ENCODE measurements at regions not wholly inside any gene's neighbourhood (a gene's known extent, or its start where the extent isn't known, plus 50 kb on each side); places are given as distances from the start of the nearest gene placed in this dataset.
"Not testable (repeated sequence)": the region's sequence is repeated elsewhere in the genome, so short reads cannot be mapped to it uniquely, and the experiment has no call there.

DNA sequence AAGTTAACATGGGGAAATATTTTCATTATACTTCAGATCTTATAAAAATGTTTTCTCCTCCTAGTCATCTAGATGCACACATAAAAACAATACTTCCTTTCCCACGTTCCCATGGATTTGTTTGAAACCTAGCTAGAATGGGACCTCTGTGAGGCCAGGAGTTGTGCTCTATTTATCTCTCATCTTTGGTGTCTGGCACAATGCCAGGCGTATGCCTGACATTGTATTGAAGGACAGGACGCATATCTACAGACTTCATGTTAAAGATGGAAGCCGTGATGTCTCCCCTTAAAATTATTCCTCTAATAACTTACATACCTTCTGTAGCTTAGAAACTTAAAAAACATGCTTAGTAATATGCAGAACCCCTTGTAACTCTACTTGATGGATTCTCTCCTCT is 394.5 kb upstream of the FAT1 start:
- no peak overlapping the region for H3K4me3 ChIP-seq
- H3K27me3 ChIP-seq: no peaks in the 10 kb centered on the region
- no peak overlapping the region for H3K27ac ChIP-seq
- no peaks in the 10 kb centered on the region for H3K36me3 ChIP-seq
- H3K9me3 ChIP-seq (replicated peaks): no peaks in the 10 kb centered on the region
- no peaks in the 10 kb centered on the region for H3K4me1 ChIP-seq
- DNase-seq: no peak

DNA sequence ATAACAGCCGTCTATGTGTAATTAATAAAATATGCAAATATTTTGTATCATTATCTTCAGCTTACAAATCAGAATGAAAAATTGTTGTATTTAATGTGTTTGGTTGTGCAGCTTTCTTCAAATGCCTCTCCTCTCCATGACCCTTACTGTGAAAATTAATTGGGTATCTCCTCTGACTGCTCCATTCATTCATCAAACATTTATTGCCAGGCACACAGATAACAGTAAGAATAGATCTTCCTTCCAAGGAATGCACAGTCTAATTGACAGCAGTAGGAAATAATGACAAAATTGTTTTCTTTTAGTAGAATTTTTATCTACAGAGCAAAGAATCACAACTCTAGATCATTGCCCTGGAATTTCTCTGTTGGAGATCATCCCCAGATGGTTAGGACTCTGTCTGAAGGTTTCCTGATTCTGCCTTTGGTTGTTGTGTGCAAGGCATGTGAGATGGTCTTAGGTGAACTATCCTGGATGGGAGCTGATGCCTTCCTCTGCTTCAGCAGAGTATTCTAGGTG is 395.0 kb upstream of the FAT1 start:
- Histone ChIP-seq H3K36me3 (no peaks in the 10 kb centered on the region), H3K27me3 (no peaks in the 10 kb centered on the region), H3K4me1 (no peaks in the 10 kb centered on the region), H3K27ac (no peak overlapping the region), H3K4me3 (no peak overlapping the region), H3K9me3 (replicated peaks) (no peaks in the 10 kb centered on the region)
- no peak for DNase-seq

GRCh38 chr4:187124331-187124730 is 400.7 kb upstream of the FAT1 start:
- Histone ChIP-seq H3K27ac (peak overlapping the region; percentile 57), H3K36me3 (no peaks in the 10 kb centered on the region), H3K9me3 (replicated peaks) (no peaks in the 10 kb centered on the region), H3K27me3 (no peaks in the 10 kb centered on the region), H3K4me1 (peaks cover 18% of the 10 kb centered on the region), H3K4me3 (peak overlapping the region; percentile 42)
- DNase-seq: peak; percentile 63 to 73

DNA sequence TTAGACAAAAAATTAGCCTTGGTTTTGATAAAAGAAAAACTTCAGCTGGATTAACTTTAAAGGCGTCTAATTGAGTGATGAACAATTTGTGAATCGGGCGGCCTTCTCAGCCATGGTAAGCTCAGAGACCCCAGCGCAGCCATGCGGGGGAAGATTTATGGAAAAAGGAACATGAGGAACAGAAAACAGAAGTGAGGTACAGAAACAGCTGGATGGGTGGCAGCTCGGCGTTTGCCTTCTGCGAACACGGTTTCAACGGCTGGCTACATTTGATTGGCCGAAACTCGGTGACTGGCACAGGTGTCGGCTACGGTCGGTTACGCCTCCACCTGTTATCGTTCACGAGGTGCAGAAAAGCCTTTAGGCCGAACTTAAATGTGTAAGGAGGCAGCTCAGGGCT is 401.4 kb upstream of the FAT1 start:
- peak overlapping the region; percentile 57 for H3K27ac ChIP-seq

DNA sequence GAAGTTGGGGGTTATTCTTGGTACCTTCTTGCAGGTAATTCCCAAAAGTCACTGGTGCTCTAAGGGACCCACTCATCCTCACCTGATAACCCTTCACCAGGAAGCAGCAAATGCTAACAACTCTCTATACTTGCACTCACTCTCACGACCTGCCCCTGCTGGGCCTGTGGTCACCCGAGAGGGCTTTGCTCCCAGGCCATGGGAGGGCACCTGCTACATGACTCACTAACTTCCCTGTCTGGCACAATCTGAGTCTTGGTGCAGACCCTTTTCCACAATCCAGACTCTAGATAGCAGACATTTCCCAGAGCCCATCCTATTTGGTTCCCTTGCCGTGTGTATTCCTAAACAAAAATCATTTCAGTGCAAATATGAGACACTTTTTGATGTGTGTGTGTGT is 403.8 kb upstream of the FAT1 start:
- Histone ChIP-seq H3K36me3 (no peaks in the 10 kb centered on the region), H3K27me3 (no peaks in the 10 kb centered on the region), H3K9me3 (replicated peaks) (no peaks in the 10 kb centered on the region), H3K27ac (peak overlapping the region; percentile 85), H3K4me3 (no peak overlapping the region), H3K4me1 (peaks cover 18% of the 10 kb centered on the region)
- peak; percentile 34 to 35 for DNase-seq

More for the DNA sequence above, 401.4 kb upstream of the FAT1 start:
- H3K27me3 ChIP-seq: no peaks in the 10 kb centered on the region
- no peaks in the 10 kb centered on the region for H3K36me3 ChIP-seq
- peaks cover 18% of the 10 kb centered on the region for H3K4me1 ChIP-seq
- no peak overlapping the region for H3K4me3 ChIP-seq
- H3K9me3 ChIP-seq (replicated peaks): no peaks in the 10 kb centered on the region
- peak; percentile 36 to 62 for DNase-seq

DNA sequence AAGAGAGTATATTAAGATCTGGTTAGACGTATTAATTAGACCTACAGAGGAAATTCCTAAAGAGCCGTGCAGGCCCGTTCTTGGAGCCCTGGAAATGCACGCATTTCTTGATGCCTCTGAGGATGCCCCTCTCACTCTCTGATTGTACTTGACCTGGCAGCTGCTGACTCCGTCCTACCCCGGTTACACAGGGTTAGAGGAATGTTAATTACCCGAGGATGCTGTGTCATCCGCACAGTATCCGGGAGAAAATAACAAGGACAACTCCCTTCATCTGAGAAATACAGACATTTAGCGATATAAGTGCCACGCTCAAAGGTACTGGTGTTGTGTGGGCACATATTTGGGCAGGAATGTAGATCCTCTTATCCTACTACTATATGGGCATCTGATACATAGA is 404.6 kb upstream of the FAT1 start:
- Histone ChIP-seq H3K4me1 (peaks cover 18% of the 10 kb centered on the region), H3K9me3 (replicated peaks) (no peaks in the 10 kb centered on the region), H3K27ac (peak overlapping the region; percentile 85), H3K4me3 (peak overlapping the region; percentile 41), H3K36me3 (no peaks in the 10 kb centered on the region), H3K27me3 (no peaks in the 10 kb centered on the region)
- peak; percentile 61 to 67 for DNase-seq

- Histone ChIP-seq H3K27ac (peak overlapping the region; percentile 85), H3K36me3 (no peaks in the 10 kb centered on the region), H3K9me3 (replicated peaks) (no peaks in the 10 kb centered on the region), H3K27me3 (no peaks in the 10 kb centered on the region), H3K4me3 (peak overlapping the region; percentile 41), H3K4me1 (peaks cover 18% of the 10 kb centered on the region)
- peak in 1 of 2 experiments; percentile 42 for DNase-seq
These were observed 405.3 kb upstream of the FAT1 start for GRCh38 chr4:187128976-187129375.

GRCh38 chr4:187131826-187132225 is 408.2 kb upstream of the FAT1 start:
- not testable (repeated sequence) for H3K4me3 ChIP-seq; H3K9me3 ChIP-seq (replicated peaks); DNase-seq; H3K4me1 ChIP-seq; H3K27ac ChIP-seq; H3K36me3 ChIP-seq; H3K27me3 ChIP-seq

GRCh38 chr4:187135878-187136277 is 412.2 kb upstream of the FAT1 start:
- no peak for DNase-seq
- no peak overlapping the region for H3K4me3 ChIP-seq
- H3K9me3 ChIP-seq (replicated peaks): no peaks in the 10 kb centered on the region
- H3K4me1 ChIP-seq: no peaks in the 10 kb centered on the region
- H3K36me3 ChIP-seq: no peaks in the 10 kb centered on the region
- no peak overlapping the region for H3K27ac ChIP-seq
- H3K27me3 ChIP-seq: no peaks in the 10 kb centered on the region

DNA sequence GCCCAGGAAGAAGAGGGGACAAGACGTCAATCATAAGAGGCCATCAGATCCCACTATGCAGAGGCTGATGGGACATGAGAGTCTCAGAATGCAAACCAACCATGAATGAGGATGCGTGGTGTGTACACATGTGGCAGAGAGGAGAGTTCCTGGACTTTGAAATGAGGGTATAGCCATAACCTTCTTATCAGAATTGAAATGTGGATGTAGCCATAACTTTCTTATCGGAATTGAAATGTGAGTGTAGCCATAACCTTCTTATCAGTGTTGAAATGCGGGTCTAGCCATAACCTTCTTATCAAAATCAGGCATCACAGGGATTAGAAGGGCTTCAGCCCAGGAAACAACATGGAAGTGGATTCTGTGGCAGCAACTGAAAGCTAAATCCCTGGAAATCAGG is 415.5 kb upstream of the FAT1 start:
- Histone ChIP-seq H3K36me3 (no peaks in the 10 kb centered on the region), H3K27ac (no peak overlapping the region), H3K4me1 (no peaks in the 10 kb centered on the region), H3K27me3 (no peaks in the 10 kb centered on the region), H3K4me3 (no peak overlapping the region), H3K9me3 (replicated peaks) (no peaks in the 10 kb centered on the region)
- no peak for DNase-seq

DNA sequence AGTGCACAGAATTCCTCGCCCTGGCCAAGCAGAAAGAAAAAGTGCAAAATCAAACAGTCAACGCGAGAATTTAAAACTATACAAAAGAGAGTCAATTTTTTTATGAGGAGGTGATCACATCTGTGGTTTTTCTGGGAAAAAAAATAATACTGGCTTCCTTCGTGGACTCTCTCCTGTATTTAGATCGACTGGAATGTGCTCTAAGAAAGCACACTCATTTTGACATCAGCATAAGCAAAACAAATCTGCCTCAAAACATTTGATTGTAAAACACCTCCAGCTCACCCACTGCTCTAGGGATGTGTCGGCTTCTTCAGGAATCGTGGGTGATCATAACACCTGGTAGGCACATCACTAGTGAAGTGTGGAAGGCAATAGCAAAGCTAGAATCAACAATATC is 417.4 kb upstream of the FAT1 start:
- Histone ChIP-seq H3K4me1 (no peaks in the 10 kb centered on the region), H3K27ac (no peak overlapping the region), H3K4me3 (no peak overlapping the region), H3K27me3 (no peaks in the 10 kb centered on the region), H3K9me3 (replicated peaks) (no peaks in the 10 kb centered on the region), H3K36me3 (no peaks in the 10 kb centered on the region)
- DNase-seq: no peak

DNA sequence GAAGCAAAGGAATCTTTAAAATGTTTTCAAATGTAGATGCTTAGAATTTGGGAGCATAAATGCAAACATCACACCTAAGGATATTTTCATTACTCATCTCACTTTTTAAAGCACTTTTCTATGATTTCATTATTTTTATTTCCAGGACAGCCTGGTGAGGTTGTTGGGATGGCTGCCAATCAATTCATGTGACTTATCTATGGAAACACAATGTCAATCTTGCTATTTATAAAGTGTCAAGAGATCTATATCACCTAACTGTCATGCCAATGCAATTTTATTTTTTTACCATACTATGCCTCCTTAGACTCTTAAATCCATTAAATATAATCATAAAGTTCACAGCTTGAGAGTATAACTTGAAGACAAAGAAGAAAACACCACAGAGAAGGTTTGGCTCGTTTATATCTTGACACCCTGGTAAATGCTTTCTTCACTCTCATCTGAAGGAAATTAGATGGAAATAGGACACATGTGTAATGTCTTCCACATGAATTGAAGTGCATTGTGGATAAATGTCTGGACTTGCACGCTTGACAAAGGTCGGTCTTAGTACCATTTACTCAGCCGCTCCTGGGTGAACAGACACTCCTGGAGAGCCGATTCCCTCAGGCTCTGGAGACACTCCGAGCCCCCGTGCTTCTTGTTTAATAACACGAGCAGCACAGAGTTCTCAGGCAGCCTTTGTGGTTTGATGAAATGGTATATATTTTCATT is 425.7 kb upstream of the FAT1 start:
- DNase-seq: no peak
- Histone ChIP-seq H3K9me3 (replicated peaks) (no peaks in the 10 kb centered on the region), H3K36me3 (no peaks in the 10 kb centered on the region), H3K4me1 (no peaks in the 10 kb centered on the region), H3K27me3 (no peaks in the 10 kb centered on the region), H3K27ac (no peak overlapping the region), H3K4me3 (no peak overlapping the region)

GRCh38 chr4:187157380-187157958 is 433.8 kb upstream of the FAT1 start:
- H3K4me1 ChIP-seq: no peaks in the 10 kb centered on the region
- H3K4me3 ChIP-seq: no peak overlapping the region
- no peak for DNase-seq
- H3K27me3 ChIP-seq: no peaks in the 10 kb centered on the region
- H3K9me3 ChIP-seq (replicated peaks): no peaks in the 10 kb centered on the region
- H3K27ac ChIP-seq: no peak overlapping the region
- H3K36me3 ChIP-seq: no peaks in the 10 kb centered on the region

DNA sequence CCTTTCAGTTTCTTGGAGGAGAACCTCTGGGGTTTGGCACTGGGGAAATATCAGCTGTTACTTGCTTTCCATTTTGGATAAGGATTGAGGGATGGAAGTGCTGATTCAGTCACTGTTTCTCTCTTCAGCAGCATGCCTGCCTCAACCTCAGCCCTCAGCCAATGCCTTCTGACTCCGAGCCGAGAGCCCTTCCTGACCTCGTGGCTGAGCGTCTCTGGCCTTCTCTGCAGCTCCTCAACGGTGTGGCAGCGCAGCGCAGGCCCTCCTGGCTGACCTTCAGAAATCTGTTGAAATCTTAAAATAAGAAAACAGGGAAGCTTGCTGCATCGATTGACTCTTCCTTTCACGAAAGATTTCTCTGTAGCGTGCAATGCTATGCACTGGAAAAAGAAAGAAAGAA is 434.3 kb upstream of the FAT1 start:
- Histone ChIP-seq H3K9me3 (replicated peaks) (no peaks in the 10 kb centered on the region), H3K27me3 (no peaks in the 10 kb centered on the region), H3K4me3 (no peak overlapping the region), H3K36me3 (no peaks in the 10 kb centered on the region), H3K27ac (no peak overlapping the region), H3K4me1 (no peaks in the 10 kb centered on the region)
- no peak for DNase-seq

DNA sequence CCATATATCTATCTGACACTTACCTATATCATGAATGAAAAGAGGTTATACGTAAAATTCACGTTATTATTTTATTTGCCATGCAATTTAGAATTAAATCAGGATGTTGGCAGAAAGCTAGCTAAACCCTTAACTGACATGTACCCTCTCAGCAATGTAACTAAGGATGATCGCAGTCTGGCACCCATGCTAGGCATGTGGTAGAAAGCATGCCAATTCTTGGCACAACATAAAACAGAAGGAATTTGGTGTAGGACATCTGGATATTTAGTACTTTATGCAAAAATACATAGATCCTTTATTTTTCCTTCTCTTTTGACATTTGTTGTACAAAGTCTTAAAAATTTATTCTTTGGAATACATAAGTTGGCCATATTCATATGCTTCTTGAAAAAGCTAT is 436.8 kb upstream of the FAT1 start:
- Histone ChIP-seq H3K36me3 (no peaks in the 10 kb centered on the region), H3K9me3 (replicated peaks) (no peaks in the 10 kb centered on the region), H3K27me3 (no peaks in the 10 kb centered on the region), H3K27ac (no peak overlapping the region), H3K4me1 (no peaks in the 10 kb centered on the region), H3K4me3 (no peak overlapping the region)
- DNase-seq: no peak
